Mesothelial cell of epicardium (in vitro differentiated cells): ENCODE measurements at regions not wholly inside any gene's neighbourhood (a gene's known extent, or its start where the extent isn't known, plus 50 kb on each side); places are given as distances from the start of the nearest gene placed in this dataset.

Experiments used
- DNase-seq, 2 experiments: peaks; one replicate each; pipeline ENCODE4 v3.0.0; 2021; ENCODE audit warnings: low spot score in 2 of 2; ENCODE audit not compliant: unreplicated experiment in 2 of 2
- H3K27ac Mint-ChIP-seq: 2 replicates; pipeline ENCODE4 v1.8.0; 2021; ENCODE audit warnings: mixed read lengths
- H3K27me3 Mint-ChIP-seq: 2 replicates; pipeline ENCODE4 v1.8.0; 2021; ENCODE audit warnings: low read depth, mixed read lengths
- H3K36me3 Mint-ChIP-seq: 2 replicates; pipeline ENCODE4 v1.8.0; 2021; ENCODE audit warnings: mixed read lengths
- H3K4me1 Mint-ChIP-seq: 2 replicates; pipeline ENCODE4 v1.8.0; 2021; ENCODE audit warnings: mixed read lengths
- H3K4me3 Mint-ChIP-seq: 2 replicates; pipeline ENCODE4 v1.8.0; 2021; ENCODE audit warnings: mild to moderate bottlenecking, moderate library complexity, mixed read lengths
- H3K9me3 Mint-ChIP-seq: 2 replicates; pipeline ENCODE4 v1.8.0; 2021; ENCODE audit warnings: mixed read lengths
- CTCF ChIP-seq: fragments of 200-600 bp; sonication (generic); IDR thresholded peaks from one replicate; pipeline ENCODE4 v1.5.0; 2021; ENCODE audit warnings: antibody characterized with exemption; ENCODE audit not compliant: unreplicated experiment

GRCh38 chr13:44015811-44016210 is 136.1 kb downstream of the LACC1 start:
- peaks cover 18% of the 10 kb centered on the region for H3K4me1 Mint-ChIP-seq
- no peaks in the 10 kb centered on the region for H3K27me3 Mint-ChIP-seq
- no peak overlapping the region for H3K27ac Mint-ChIP-seq
- no peak overlapping the region for H3K4me3 Mint-ChIP-seq
- TF ChIP-seq CTCF: no peak
- H3K36me3 Mint-ChIP-seq: no peaks in the 10 kb centered on the region
- no peaks in the 10 kb centered on the region for H3K9me3 Mint-ChIP-seq
- DNase-seq: no peak

- no peak for TF ChIP-seq CTCF
- Mint-ChIP-seq H3K36me3 (no peaks in the 10 kb centered on the region), H3K27ac (no peak overlapping the region), H3K27me3 (no peaks in the 10 kb centered on the region), H3K4me3 (no peak overlapping the region), H3K9me3 (no peaks in the 10 kb centered on the region), H3K4me1 (peaks cover 18% of the 10 kb centered on the region)
- DNase-seq: no peak
Measured at GRCh38 chr13:44017756-44018309, 138.1 kb downstream of the LACC1 start.

GRCh38 chr13:44019651-44020050 is 139.9 kb downstream of the LACC1 start:
- TF ChIP-seq CTCF: no peak
- Mint-ChIP-seq H3K27ac (no peak overlapping the region), H3K4me3 (no peak overlapping the region), H3K4me1 (peaks cover 10% of the 10 kb centered on the region), H3K36me3 (no peaks in the 10 kb centered on the region), H3K27me3 (no peaks in the 10 kb centered on the region), H3K9me3 (no peaks in the 10 kb centered on the region)
- DNase-seq: no peak

GRCh38 chr13:44021422-44021821 is 141.7 kb downstream of the LACC1 start:
- no peaks in the 10 kb centered on the region for H3K27me3 Mint-ChIP-seq
- no peak overlapping the region for H3K27ac Mint-ChIP-seq

GRCh38 chr13:44022196-44022595 is 142.5 kb downstream of the LACC1 start:
- no peaks in the 10 kb centered on the region for H3K36me3 Mint-ChIP-seq
- no peak for DNase-seq
- peaks cover 10% of the 10 kb centered on the region for H3K4me1 Mint-ChIP-seq
- TF ChIP-seq CTCF: no peak
- no peaks in the 10 kb centered on the region for H3K27me3 Mint-ChIP-seq
- H3K27ac Mint-ChIP-seq: no peak overlapping the region
- H3K4me3 Mint-ChIP-seq: no peak overlapping the region
- no peaks in the 10 kb centered on the region for H3K9me3 Mint-ChIP-seq

More at GRCh38 chr13:44021422-44021821, 141.7 kb downstream of the LACC1 start:
- no peaks in the 10 kb centered on the region for H3K9me3 Mint-ChIP-seq
- H3K4me1 Mint-ChIP-seq: peaks cover 10% of the 10 kb centered on the region
- H3K36me3 Mint-ChIP-seq: no peaks in the 10 kb centered on the region
- DNase-seq: no peak
- TF ChIP-seq CTCF: no peak
- no peak overlapping the region for H3K4me3 Mint-ChIP-seq
